ENCODE measurements at regions not wholly inside any gene's neighbourhood (a gene's known extent, or its start where the extent isn't known, plus 50 kb on each side); places are given as distances from the start of the nearest gene placed in this dataset.
"Not testable (repeated sequence)": the region's sequence is repeated elsewhere in the genome, so short reads cannot be mapped to it uniquely, and the experiment has no call there.

DNA sequence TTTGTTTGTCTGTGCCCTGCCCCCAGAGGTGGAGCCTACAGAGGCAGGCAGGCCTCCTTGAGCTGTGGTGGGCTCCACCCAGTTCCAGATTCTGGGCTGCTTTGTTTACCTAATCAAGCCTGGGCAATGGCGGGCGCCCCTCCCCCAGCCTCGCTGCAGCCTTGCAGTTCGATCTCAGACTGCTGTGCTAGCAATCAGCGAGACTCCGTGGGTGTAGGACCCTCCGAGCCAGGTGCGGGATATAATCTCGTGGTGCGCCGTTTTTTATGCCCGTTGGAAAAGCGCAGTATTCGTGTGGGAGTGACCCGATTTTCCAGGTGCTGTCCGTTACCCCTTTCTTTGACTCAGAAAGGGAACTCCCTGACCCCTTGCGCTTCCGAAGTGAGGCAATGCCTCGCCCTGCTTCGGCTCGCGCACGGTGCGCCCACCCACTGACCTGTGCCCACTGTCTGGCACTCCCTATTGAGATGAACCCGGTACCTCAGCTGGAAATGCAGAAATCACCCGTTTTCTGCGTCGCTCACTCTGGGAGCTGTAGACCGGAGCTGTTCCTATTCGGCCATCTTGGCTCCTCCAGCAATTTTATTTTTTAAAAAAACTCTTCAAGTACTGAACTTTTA lies 958.5 kb upstream of the SEMA6A start:
- H3K27ac ChIP-seq = not testable (repeated sequence)

DNA sequence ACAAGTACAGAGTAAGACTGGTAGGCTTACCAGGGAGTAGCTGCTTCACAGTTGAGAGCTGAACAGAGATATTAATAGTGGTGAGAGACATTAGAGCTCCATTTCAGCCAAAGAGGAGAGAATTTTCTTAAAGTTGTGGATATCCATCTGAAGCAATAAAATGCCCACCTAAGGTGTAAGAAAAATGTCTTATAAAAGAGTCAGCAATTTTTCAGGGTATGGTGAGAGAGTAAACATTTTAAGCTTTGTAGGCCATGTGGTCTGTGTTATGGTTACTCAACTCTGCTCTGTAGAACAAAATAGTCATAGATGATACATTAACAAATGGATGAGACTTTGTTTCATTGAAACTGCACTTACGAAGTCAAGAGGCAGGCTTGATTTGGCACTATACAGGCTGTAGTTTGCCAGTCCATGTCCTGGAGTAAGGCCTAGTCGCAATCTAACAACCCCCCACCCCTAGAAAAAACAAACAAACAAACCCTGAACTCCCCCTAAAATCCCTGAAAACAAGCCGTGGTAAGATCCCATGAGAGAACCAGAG lies 945.4 kb upstream of the SEMA6A start:
- no peak overlapping the region for H3K27ac ChIP-seq
- DNase-seq (ENCODE audit: low read depth, low spot score) = no peak

More for the DNA sequence above, 958.5 kb upstream of the SEMA6A start:
- not testable (repeated sequence) for DNase-seq (ENCODE audit: low read depth, low spot score)

GRCh38 chr5:117504305-117504704 lies 929.7 kb upstream of the SEMA6A start:
- no peak overlapping the region for H3K27ac ChIP-seq
- DNase-seq (ENCODE audit: low read depth, low spot score) = no peak

DNA sequence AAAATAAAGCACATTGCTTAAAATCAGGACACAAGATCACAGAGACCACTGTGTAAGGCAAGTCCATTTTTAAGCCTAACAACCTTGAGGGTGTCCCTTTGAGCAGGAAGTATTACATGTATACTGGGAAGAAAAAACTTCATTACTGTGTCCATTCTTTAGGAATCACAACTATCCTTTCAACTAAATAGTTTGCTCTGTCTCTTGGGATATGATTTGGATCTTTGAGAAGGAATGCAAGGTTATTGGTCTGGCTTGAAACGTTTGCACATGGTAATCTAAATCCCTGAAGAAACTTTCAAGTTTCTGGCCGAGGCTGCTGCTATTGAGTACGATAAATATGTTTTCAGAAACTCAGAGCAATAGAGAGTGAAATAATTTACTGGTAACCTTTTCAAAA lies 923.0 kb upstream of the SEMA6A start:
- DNase-seq (ENCODE audit: low read depth, low spot score) = no peak

GRCh38 chr5:117496801-117497200 lies 922.2 kb upstream of the SEMA6A start:
- no peak overlapping the region for H3K27ac ChIP-seq
- no peak for DNase-seq (ENCODE audit: low read depth, low spot score)

More for the DNA sequence above, 923.0 kb upstream of the SEMA6A start:
- no peak overlapping the region for H3K27ac ChIP-seq

- DNase-seq (ENCODE audit: low read depth, low spot score) = no peak
- H3K27ac ChIP-seq = no peak overlapping the region
These were observed 919.6 kb upstream of the SEMA6A start for GRCh38 chr5:117494188-117494587.

DNA sequence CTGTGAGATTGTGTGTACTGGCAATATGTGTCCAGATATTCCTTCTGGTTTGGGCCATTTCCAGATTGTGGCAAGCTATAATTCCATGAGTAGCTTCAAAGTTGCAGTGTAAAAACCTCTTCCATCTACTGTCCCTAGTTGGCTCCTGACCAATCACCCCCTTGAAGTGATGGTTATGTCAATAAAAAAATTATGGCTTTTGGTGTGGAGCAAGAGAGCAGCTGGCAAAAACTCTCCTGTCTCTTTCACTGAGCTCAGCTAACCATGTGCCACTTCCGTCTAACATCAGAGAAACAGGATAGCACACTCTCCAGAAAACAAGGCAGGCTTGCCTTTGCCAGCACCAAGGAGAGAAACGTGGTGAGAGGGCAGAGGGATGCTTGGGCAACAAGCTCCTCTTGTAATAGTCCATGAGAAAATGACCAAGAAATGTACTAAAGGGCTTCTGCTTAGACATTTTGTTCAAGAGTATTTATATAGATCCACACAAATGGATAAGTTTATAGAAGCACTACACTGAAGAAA lies 914.4 kb upstream of the SEMA6A start:
- no peak overlapping the region for H3K27ac ChIP-seq
- no peak for DNase-seq (ENCODE audit: low read depth, low spot score)

DNA sequence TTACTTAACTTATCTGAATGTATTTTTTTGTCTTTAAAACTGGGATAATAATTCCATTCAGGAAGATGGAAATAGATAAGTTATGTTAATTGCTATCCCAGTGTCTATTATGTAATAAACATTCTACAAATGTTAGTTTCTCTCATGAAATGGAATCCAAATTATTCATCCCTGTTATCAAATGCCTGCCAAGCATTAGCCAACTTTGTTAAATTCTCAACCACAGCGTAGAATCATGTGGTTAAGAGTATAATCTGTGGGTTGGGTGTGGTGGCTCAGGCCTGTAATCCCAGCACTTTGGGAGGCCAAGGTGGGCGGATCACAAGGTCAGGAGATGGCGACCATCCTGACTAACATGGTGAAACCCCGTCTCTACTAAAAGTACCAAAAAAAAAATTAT lies 912.9 kb upstream of the SEMA6A start:
- no peak for DNase-seq (ENCODE audit: low read depth, low spot score)

DNA sequence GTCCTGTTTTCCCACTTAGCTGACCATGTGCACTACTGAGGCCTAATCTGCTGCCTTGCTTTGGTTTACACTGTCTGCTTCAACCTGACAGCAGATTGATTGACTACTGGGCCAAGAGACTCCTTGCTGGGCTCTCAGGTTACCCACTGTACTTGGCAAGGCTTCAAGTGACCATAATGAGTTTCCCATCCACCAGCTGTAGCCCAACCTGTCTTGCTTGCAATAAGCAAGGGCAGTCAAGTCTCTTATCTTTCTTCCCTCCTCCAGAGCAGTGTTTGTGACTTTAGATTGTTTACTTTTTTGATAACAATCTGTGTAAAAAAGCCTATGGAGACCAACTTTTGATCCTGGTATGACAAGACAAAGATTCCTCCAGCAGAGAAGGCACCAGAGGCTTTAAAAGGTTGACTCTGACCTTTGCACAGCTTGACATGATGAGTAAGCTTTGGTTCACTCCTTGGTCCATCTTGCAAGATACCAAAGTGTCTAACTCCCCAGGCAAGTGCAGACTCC lies 912.3 kb upstream of the SEMA6A start:
- DNase-seq (ENCODE audit: low read depth, low spot score) = no peak
- no peak overlapping the region for H3K27ac ChIP-seq

More for the DNA sequence above, 912.9 kb upstream of the SEMA6A start:
- no peak overlapping the region for H3K27ac ChIP-seq

DNA sequence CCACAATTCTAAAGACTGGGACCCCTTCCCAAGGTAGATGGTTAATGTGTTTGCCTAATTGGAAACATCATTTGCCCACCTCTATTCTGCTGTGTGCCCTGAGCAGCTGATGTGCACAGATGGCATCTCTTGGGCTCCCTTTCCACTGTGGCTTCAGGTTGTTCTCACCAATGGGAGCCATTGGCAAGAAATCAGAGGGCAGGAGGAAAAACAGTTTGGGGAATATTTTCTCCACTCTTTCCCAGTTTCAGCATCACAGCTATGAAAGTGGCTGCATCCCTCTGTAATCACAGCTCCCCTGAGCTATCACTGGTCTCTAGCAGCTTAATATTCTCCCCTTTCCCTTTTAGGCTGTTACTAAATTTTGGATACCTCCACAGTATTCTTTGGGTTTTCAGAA lies 911.6 kb upstream of the SEMA6A start:
- DNase-seq (ENCODE audit: low read depth, low spot score) = no peak
- H3K27ac ChIP-seq = no peak overlapping the region

- no peak for DNase-seq (ENCODE audit: low read depth, low spot score)
- no peak overlapping the region for H3K27ac ChIP-seq
These were observed 901.3 kb upstream of the SEMA6A start for GRCh38 chr5:117475919-117476318.

GRCh38 chr5:117473165-117473564 lies 898.5 kb upstream of the SEMA6A start:
- no peak for DNase-seq (ENCODE audit: low read depth, low spot score)
- H3K27ac ChIP-seq = no peak overlapping the region

- DNase-seq (ENCODE audit: low read depth, low spot score) = no peak
These were observed 889.4 kb upstream of the SEMA6A start for GRCh38 chr5:117463881-117464570.

GRCh38 chr5:117461966-117462365 lies 887.3 kb upstream of the SEMA6A start:
- no peak overlapping the region for H3K27ac ChIP-seq
- DNase-seq (ENCODE audit: low read depth, low spot score) = no peak

More at GRCh38 chr5:117463881-117464570, 889.4 kb upstream of the SEMA6A start:
- no peak overlapping the region for H3K27ac ChIP-seq

DNA sequence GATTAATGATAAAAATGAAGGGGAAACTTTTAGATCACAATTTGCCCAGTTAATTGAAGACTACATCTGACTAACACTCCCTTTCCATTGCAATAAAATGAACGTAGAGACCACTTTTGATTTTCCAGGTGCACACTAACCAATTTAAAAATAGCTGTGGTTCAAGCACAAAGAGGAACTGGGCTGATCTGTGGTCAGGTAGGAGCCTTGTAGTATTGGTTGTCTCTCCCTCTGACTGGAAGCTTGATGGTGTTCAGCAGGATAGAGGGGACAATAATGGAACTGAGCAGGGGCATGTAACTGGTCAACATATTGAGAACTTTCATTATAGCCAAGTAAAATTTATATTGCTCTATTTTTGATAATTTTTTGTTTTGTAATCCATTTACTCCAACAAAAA lies 886.8 kb upstream of the SEMA6A start:
- no peak overlapping the region for H3K27ac ChIP-seq
- DNase-seq (ENCODE audit: low read depth, low spot score) = no peak

- H3K27ac ChIP-seq = no peak overlapping the region
- DNase-seq (ENCODE audit: low read depth, low spot score) = no peak
These were observed 883.0 kb upstream of the SEMA6A start for GRCh38 chr5:117457656-117458055.

DNA sequence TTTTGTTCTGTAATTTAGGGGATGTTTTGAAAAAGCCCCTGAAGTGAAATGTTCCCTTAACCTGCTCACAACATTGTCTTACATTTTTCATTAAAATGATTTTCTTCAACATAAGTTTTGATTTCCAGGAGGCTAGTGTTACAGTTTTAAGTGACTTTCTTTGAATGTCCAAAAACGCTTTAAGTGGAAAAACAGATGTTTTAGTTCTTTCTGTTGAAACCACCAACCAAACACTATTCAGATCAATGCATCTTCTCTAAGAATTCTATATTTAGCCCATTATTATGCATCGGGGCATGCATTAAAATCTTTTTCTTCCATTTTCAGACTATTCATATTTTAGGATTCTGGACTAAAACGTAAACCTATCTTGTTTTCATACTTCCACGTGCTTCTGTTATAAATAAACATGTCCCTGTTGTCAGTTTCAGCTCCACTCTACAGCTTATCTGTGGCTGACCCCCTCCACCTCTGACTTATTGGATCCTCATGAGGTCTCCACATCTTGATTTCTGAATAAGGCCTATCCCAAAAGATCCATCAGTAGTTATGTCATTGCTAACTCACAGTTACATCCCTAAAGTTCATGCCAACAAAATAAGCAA lies 882.3 kb upstream of the SEMA6A start:
- no peak for DNase-seq (ENCODE audit: low read depth, low spot score)
- no peak overlapping the region for H3K27ac ChIP-seq

- DNase-seq (ENCODE audit: low read depth, low spot score) = no peak
- H3K27ac ChIP-seq = no peak overlapping the region
These were observed 880.9 kb upstream of the SEMA6A start for GRCh38 chr5:117455236-117456233.

DNA sequence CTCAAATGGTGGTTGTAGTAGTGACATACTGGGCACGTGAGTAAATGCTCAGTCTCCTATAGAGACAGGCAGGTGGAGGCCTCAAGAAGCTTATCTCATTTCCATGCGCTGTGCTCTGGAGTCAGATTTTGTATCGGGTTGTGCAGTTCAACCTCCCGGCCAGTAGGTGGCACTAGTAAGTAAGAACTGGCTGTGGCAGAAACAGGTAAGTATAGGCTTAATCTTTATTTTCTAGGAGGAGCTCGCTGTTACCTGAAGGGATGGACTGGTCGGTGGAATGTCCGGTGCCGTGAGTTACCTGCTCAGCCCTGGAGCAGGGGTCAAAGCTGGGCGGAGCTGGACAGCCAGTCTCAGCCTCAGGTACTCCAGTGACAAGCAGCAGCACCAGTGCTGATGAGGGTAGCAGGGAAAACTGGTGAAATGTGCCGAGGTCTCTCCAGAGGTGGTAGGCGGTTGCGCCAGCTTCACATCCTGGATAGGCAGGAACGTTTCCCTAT lies 880.1 kb upstream of the SEMA6A start:
- no peak for DNase-seq (ENCODE audit: low read depth, low spot score)
- H3K27ac ChIP-seq = no peak overlapping the region

Measured in epithelial cell of prostate (primary cell).